Testis (tissue), 2 donors: ENCODE measurements at regions not wholly inside any gene's neighbourhood (a gene's known extent, or its start where the extent isn't known, plus 50 kb on each side); places are given as distances from the start of the nearest gene placed in this dataset.

Experiments
- DNase-seq: peaks from one replicate; pipeline ENCODE4 v3.0.0-alpha.2; 2019
- H3K27ac ChIP-seq, 2 donors: fragments of 200-600 bp; sonication (generic); one replicate each; pipeline ENCODE4 v1.5.1; 2019
- H3K27me3 ChIP-seq: fragments of 200-600 bp; sonication (generic); one replicate; pipeline ENCODE4 v1.5.1; 2019
- H3K36me3 ChIP-seq: fragments of 200-600 bp; sonication (generic); one replicate; pipeline ENCODE4 v1.5.1; 2017; ENCODE audit warnings: low read depth; ENCODE audit errors: missing control alignments
- H3K4me1 ChIP-seq: fragments of 200-600 bp; sonication (generic); one replicate; pipeline ENCODE4 v1.5.1; 2019
- H3K4me3 ChIP-seq, 2 donors: fragments of 200-600 bp; sonication (generic); one replicate each; pipeline ENCODE4 v1.5.1; 2017 to 2019
- H3K9me3 ChIP-seq: fragments of 200-600 bp; sonication (generic); one replicate; pipeline ENCODE4 v1.5.1; 2017
- POLR2A ChIP-seq: fragments of 450-650 bp; IDR thresholded peaks from one replicate; pipeline ENCODE4 v1.6.1; 2017; ENCODE audit warnings: antibody characterized with exemption, mild to moderate bottlenecking, moderate library complexity
- WGBS, 2 donors: methylation state at CpG; one replicate each; pipeline ENCODE4 v1.1.5; 2018; 5-methylcytosine and 5-hydroxymethylcytosine counted together
- intact Hi-C: fragments of 100-400 bp; cut with DNase I; formaldehyde crosslinking; loops from one replicate; pipeline ENCODE4 v1.15.1; 2023; ENCODE audit warnings: low total_unique reads
- TF ChIP-seq, protein P1 (sequence below), 3 experiments: fragments of 450-650 bp in 2 of 3; fragments of 200-600 bp in 1 of 3; sonication (generic) in 1 of 3; IDR thresholded peaks; one replicate each; pipeline ENCODE4 v1.5.1; 2016 to 2019; ENCODE audit warnings: antibody characterized with exemption in 3 of 3, mild to moderate bottlenecking in 2 of 3, moderate library complexity in 1 of 3

DNA sequence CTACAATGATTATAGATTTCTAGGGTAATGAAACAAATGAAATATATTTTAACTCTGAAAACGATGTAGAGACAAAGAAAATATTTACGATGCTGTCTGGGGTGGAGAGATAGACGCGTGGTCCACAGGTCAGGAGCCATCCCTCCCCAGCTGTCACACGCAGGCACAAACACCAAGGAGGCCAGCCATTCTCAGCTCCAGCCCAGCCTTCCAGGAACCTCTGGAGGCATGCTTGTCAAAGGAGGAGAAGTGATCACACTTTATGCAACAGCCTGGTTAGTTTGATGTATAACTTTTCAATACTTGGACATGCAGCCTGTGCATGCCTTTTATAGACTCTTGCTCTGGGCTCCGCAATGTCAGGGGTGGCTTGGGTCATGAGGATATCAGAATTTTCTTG, 391.5 kb upstream of the MGMT start:
- DNase-seq, result no peak
- no peaks in the 10 kb centered on the region for H3K4me1 ChIP-seq
- TF ChIP-seq, protein P1, sequence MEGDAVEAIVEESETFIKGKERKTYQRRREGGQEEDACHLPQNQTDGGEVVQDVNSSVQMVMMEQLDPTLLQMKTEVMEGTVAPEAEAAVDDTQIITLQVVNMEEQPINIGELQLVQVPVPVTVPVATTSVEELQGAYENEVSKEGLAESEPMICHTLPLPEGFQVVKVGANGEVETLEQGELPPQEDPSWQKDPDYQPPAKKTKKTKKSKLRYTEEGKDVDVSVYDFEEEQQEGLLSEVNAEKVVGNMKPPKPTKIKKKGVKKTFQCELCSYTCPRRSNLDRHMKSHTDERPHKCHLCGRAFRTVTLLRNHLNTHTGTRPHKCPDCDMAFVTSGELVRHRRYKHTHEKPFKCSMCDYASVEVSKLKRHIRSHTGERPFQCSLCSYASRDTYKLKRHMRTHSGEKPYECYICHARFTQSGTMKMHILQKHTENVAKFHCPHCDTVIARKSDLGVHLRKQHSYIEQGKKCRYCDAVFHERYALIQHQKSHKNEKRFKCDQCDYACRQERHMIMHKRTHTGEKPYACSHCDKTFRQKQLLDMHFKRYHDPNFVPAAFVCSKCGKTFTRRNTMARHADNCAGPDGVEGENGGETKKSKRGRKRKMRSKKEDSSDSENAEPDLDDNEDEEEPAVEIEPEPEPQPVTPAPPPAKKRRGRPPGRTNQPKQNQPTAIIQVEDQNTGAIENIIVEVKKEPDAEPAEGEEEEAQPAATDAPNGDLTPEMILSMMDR (IDR thresholded peaks at IDR 0.05), result no peak
- TF ChIP-seq POLR2A, result no peak
- no peaks in the 10 kb centered on the region for H3K9me3 ChIP-seq
- H3K27me3 ChIP-seq, result no peaks in the 10 kb centered on the region
- H3K36me3 ChIP-seq, result no peaks in the 10 kb centered on the region
- 65 to 78% methylated on average over 6 of the region's 6 CpGs for WGBS, 2 donors
- no peak overlapping the region for H3K27ac ChIP-seq
- intact Hi-C loops, result no loop called here
- H3K4me3 ChIP-seq, result no peak overlapping the region

GRCh38 chr10:129075927-129076326, 391.1 kb upstream of the MGMT start:
- no peak for DNase-seq
- no peaks in the 10 kb centered on the region for H3K36me3 ChIP-seq
- no peaks in the 10 kb centered on the region for H3K27me3 ChIP-seq
- WGBS, 2 donors, result 91 to 92% methylated on average over 10 to 11 of the region's 11 CpGs
- no peak for TF ChIP-seq POLR2A
- TF ChIP-seq, protein P1 (IDR thresholded peaks at IDR 0.05), result no peak
- no peak overlapping the region for H3K4me3 ChIP-seq
- no peaks in the 10 kb centered on the region for H3K4me1 ChIP-seq
- H3K27ac ChIP-seq, result no peak overlapping the region
- H3K9me3 ChIP-seq, result no peaks in the 10 kb centered on the region
- intact Hi-C loops, result no loop called here

- Histone ChIP-seq H3K9me3 (no peaks in the 10 kb centered on the region), H3K4me1 (no peaks in the 10 kb centered on the region), H3K4me3 (no peak overlapping the region), H3K36me3 (no peaks in the 10 kb centered on the region), H3K27me3 (no peaks in the 10 kb centered on the region), H3K27ac (no peak overlapping the region)
- DNase-seq, result no peak
- WGBS, 2 donors, result 47 to 54% methylated on average over 3 of the region's 3 CpGs
- intact Hi-C loops, result no loop called here
- TF ChIP-seq, protein P1 (IDR thresholded peaks at IDR 0.05), result no peak
- no peak for TF ChIP-seq POLR2A
Observed at GRCh38 chr10:129078346-129078745, 388.7 kb upstream of the MGMT start.

- Histone ChIP-seq H3K4me1 (no peaks in the 10 kb centered on the region), H3K36me3 (no peaks in the 10 kb centered on the region), H3K27me3 (no peaks in the 10 kb centered on the region), H3K4me3 (no peak overlapping the region), H3K27ac (no peak overlapping the region), H3K9me3 (no peaks in the 10 kb centered on the region)
- intact Hi-C loops, result no loop called here
- 73 to 83% methylated on average over 7 of the region's 7 CpGs for WGBS, 2 donors
- no peak for DNase-seq
- TF ChIP-seq POLR2A, result no peak
Observed at GRCh38 chr10:129078746-129079145, 388.3 kb upstream of the MGMT start.

GRCh38 chr10:129079705-129080104, 387.3 kb upstream of the MGMT start:
- Histone ChIP-seq H3K4me3 (no peak overlapping the region), H3K27ac (no peak overlapping the region), H3K27me3 (no peaks in the 10 kb centered on the region), H3K36me3 (no peaks in the 10 kb centered on the region), H3K4me1 (no peaks in the 10 kb centered on the region), H3K9me3 (no peaks in the 10 kb centered on the region)
- intact Hi-C loops, result no loop called here
- 56 to 67% methylated on average over 3 of the region's 3 CpGs for WGBS, 2 donors
- TF ChIP-seq POLR2A, result no peak
- TF ChIP-seq, protein P1 (IDR thresholded peaks at IDR 0.05), result no peak
- no peak for DNase-seq
